HL-60 (cell line): ENCODE measurements at regions not wholly inside any gene's neighbourhood (a gene's known extent, or its start where the extent isn't known, plus 50 kb on each side); places are given as distances from the start of the nearest gene placed in this dataset.

Experiments used
- GABPA ChIP-seq: IDR thresholded peaks from 2 replicates; pipeline ENCODE4 v1.6.1; 2012; ENCODE audit warnings: low read depth
- POLR2AphosphoS5 ChIP-seq: IDR thresholded peaks from 2 replicates; pipeline ENCODE4 v1.6.1; 2012; ENCODE audit warnings: low read depth
- REST ChIP-seq: IDR thresholded peaks from 2 replicates; pipeline ENCODE4 v1.6.1; 2012; ENCODE audit warnings: low read depth; ENCODE audit not compliant: insufficient replicate concordance
- SPI1 ChIP-seq: IDR thresholded peaks from 2 replicates; pipeline ENCODE4 v1.6.1; 2012; ENCODE audit warnings: low read depth, mild to moderate bottlenecking, borderline replicate concordance
- TF ChIP-seq, protein P1 (sequence below): IDR thresholded peaks from one replicate; pipeline ENCODE4 v1.5.1; 2011; ENCODE audit warnings: low read length, control low read depth, inconsistent platforms; ENCODE audit not compliant: insufficient read depth

DNA sequence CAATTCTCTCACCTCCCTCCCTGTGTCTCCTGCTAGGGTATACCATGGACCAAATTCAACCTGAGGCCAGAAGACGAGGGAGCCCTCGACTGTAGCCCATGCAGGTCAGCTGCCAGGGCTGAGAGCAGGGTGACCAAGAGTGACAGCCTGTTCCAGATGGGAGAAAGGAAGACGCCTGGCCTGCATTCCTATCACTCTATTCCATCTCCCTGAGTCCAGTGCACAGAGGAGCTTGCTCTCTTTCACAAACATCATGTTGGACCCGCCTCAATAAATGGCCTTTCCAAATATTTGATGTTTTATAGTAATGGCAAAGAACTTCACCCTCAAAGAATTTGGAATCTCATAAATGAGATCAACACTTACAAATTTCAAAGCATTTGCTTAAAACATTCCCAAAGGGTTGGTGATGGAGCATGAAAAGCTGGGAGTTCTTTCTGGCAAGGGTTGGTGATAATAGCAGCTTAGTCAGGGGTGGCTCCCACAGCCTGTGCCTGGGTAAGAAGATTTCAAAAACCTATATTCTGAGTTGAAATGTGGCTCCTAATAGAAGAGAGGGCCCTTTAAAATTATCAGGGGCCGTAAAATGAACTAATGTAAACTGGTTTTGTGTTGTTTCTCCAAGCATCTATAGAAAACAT is 393.1 kb downstream of the EFNA5 start:
- TF ChIP-seq, protein P1, sequence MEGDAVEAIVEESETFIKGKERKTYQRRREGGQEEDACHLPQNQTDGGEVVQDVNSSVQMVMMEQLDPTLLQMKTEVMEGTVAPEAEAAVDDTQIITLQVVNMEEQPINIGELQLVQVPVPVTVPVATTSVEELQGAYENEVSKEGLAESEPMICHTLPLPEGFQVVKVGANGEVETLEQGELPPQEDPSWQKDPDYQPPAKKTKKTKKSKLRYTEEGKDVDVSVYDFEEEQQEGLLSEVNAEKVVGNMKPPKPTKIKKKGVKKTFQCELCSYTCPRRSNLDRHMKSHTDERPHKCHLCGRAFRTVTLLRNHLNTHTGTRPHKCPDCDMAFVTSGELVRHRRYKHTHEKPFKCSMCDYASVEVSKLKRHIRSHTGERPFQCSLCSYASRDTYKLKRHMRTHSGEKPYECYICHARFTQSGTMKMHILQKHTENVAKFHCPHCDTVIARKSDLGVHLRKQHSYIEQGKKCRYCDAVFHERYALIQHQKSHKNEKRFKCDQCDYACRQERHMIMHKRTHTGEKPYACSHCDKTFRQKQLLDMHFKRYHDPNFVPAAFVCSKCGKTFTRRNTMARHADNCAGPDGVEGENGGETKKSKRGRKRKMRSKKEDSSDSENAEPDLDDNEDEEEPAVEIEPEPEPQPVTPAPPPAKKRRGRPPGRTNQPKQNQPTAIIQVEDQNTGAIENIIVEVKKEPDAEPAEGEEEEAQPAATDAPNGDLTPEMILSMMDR = no peak
- TF ChIP-seq POLR2AphosphoS5 = no peak
- TF ChIP-seq GABPA = no peak
- TF ChIP-seq REST = no peak
- TF ChIP-seq SPI1 = no peak
